Panc1 (cell line): ENCODE measurements at regions not wholly inside any gene's neighbourhood (a gene's known extent, or its start where the extent isn't known, plus 50 kb on each side); places are given as distances from the start of the nearest gene placed in this dataset.

Experiments used
- POLR2AphosphoS5 ChIP-seq: IDR thresholded peaks from 2 replicates; pipeline ENCODE4 v1.6.1; 2012; ENCODE audit warnings: mild to moderate bottlenecking, low read depth, low read length, moderate library complexity
- REST ChIP-seq, 2 experiments: IDR thresholded peaks; 2 replicates each; pipeline ENCODE4 v1.6.1; 2011 to 2012; ENCODE audit warnings: low read depth in 2 of 2, control low read depth in 1 of 2, low read length in 1 of 2, mild to moderate bottlenecking in 1 of 2, moderate library complexity in 1 of 2; ENCODE audit not compliant: insufficient read depth in 1 of 2
- SIN3A ChIP-seq: IDR thresholded peaks from 2 replicates; pipeline ENCODE4 v1.6.1; 2012; ENCODE audit warnings: low read depth, mild to moderate bottlenecking, low read length, moderate library complexity, borderline replicate concordance; ENCODE audit not compliant: insufficient read depth
- TCF7L2 ChIP-seq: IDR thresholded peaks from 2 replicates; pipeline ENCODE4 v1.6.1; 2011; ENCODE audit warnings: mild to moderate bottlenecking, low read depth, low read length, inconsistent platforms
- TF ChIP-seq, protein P1 (sequence below): fragments of 450-650 bp; IDR thresholded peaks from 2 replicates; pipeline ENCODE4 v1.5.1; 2017; ENCODE audit warnings: mild to moderate bottlenecking

- TF ChIP-seq, protein P1, sequence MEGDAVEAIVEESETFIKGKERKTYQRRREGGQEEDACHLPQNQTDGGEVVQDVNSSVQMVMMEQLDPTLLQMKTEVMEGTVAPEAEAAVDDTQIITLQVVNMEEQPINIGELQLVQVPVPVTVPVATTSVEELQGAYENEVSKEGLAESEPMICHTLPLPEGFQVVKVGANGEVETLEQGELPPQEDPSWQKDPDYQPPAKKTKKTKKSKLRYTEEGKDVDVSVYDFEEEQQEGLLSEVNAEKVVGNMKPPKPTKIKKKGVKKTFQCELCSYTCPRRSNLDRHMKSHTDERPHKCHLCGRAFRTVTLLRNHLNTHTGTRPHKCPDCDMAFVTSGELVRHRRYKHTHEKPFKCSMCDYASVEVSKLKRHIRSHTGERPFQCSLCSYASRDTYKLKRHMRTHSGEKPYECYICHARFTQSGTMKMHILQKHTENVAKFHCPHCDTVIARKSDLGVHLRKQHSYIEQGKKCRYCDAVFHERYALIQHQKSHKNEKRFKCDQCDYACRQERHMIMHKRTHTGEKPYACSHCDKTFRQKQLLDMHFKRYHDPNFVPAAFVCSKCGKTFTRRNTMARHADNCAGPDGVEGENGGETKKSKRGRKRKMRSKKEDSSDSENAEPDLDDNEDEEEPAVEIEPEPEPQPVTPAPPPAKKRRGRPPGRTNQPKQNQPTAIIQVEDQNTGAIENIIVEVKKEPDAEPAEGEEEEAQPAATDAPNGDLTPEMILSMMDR = no peak
- no peak for TF ChIP-seq POLR2AphosphoS5
- TF ChIP-seq TCF7L2 = no peak
- no peak for TF ChIP-seq SIN3A
- no peak for TF ChIP-seq REST (IDR thresholded peaks at IDR 0.05; ENCODE audit: insufficient read depth in 1 of 2, low read depth in 2 of 2, low read length in 1 of 2)
Measured at GRCh38 chr6:54031169-54031568, 80.1 kb upstream of the MLIP start.
